NCI-H774 (cell line): ENCODE measurements at regions not wholly inside any gene's neighbourhood (a gene's known extent, or its start where the extent isn't known, plus 50 kb on each side); places are given as distances from the start of the nearest gene placed in this dataset.
"Not testable (repeated sequence)": the region's sequence is repeated elsewhere in the genome, so short reads cannot be mapped to it uniquely, and the experiment has no call there.

Source experiments
- DNase-seq: peaks from one replicate; lab custom pipeline; 2025; lab: John Stamatoyannopoulos, UW

DNA sequence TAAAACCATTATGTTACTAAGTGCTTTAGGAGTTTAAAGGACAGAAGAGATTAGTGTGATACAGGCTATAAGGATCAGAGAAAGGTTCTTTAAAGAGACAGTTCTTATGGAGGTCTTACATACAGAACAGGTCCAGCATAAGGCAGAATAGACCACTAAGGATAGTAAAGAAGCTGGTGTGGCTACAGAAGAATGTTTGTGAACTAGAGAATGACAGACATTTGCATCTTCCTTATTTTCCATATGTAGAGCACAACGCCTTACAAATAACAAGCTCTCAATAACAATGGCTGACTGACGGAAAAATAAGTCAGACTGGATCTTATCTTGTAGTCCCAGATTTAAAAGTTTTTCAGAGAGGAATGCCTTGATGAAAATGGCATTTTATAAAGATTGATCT, 95.6 kb upstream of the NOTCH2NLA start:
- DNase-seq: not testable (repeated sequence)

DNA sequence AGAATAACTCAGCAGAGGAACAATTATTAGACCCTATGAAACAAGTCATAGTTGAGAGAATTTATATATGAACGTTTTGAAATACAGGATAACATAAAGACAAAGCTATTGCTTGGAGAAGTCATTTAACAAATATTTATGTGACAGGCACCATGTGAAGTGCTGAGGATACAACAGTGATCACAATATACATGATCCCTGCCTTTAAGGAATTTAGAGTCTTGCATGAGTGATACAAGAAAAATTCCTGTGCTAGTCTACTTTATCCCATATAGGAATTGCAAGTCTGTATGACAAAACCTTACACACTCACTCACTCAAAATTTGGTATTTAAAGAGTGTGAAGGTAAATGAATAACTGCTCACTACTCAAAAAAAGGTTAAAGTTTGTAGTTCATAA, 94.5 kb upstream of the NOTCH2NLA start:
- DNase-seq: not testable (repeated sequence)

DNA sequence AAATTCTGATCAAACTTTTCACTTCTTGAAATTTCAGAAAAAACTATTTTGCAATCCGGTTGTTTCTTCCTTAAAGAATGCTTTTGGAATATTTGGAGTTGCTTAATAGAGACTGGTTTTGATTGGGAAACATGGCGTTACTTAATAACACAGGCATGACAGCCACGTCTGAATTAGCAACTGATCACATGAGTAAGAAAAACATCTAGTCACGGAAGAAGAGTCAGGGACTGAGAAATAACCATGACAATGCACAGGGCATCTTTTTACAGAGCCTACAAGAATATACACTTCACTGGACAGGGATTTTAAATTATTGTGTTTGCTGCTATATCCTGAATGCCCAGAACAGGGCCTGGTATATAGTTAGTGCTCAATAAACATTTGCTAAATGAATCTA, 94.1 kb upstream of the NOTCH2NLA start:
- DNase-seq: not testable (repeated sequence)

DNA sequence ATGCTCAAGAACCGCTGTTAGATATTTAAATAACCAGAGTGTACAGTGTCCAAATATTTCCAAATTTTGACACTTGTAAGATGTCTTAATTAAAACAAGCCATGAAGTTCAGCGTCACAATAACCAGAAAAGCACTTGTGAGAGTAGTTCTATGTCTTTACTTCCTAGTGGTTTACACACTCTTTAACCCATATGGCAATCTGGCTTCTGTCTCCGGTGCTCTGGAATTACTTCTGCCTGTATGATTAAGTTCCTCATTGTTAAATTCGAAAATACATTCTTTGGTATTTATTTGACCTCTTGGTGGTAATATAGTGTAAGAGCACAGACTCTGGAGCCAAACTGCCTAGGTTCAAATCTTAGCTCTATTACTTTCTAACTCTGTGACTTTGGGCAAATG, 89.9 kb upstream of the NOTCH2NLA start:
- not testable (repeated sequence) for DNase-seq

DNA sequence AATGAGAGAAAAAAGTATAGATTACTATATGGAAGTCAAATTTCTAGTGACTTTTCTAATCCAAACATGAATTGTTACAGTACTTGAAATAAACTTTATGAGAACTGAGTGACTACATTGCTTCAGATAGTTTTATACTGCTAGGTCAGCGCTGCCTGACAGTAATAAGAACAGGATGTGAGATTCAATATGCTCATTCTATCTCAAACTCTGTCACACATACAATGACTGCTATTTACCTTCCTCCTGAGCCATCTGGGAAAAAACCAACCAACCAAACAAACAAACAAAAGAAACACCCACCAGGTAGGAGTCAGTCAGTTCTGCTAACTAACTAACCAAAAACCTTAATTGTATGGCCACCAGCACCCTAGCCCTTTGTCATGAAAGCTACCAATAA, 89.0 kb upstream of the NOTCH2NLA start:
- DNase-seq: not testable (repeated sequence)

DNA sequence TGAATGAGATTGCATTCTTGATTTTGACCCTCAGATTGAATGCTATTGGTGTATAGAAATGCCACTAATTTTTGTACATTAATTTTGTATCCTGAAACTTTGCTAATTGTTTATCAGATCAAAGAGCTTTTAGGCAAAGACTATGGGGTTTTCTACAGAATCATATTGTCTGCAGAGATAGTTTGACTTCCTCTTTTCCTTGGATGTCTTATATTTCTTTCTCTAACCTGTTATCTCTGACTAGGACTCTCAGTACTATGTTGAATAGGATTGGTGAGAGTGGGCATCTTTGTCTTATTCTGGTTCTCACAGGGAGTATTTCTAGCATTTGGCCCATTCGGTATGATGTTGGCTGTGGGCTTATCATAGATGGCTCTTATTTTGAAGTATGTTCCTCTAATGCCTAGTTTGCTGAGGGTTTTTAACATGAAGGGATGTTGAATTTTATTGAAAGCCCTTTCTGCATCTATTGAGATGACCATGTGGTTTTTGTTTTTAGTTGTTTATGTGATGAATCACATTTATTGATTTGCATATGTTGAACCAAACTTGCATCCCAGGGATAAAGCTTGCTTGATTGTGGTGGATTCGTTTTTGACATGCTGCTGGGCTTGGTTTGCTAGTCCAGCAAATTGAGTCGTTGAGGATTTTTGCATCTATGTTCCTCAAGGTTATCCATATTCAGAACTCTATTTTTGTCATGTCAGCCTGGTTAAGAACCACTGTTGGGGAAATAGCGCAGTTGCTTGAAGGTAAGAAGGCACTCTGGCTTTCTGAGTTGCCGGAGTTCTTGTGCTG, 85.8 kb upstream of the NOTCH2NLA start:
- not testable (repeated sequence) for DNase-seq

DNA sequence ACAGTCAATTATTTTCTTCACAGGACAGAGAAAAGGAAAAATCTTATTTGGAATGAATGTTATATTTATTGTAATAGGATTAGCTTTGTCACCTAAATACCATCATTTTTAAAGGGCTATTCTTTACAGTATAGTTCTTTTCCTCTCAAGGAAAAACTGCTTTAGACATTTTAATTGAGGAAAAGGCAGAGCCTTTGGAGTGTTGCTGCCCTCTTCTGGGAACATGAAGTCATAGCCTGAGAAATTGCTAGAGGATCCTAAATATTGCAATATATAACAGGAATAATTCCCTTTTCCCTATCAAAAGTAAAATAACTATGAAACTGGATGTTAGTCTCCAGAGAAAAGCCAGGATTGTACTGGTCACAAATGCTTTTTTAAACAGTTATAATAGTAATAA, 81.8 kb upstream of the NOTCH2NLA start:
- not testable (repeated sequence) for DNase-seq

DNA sequence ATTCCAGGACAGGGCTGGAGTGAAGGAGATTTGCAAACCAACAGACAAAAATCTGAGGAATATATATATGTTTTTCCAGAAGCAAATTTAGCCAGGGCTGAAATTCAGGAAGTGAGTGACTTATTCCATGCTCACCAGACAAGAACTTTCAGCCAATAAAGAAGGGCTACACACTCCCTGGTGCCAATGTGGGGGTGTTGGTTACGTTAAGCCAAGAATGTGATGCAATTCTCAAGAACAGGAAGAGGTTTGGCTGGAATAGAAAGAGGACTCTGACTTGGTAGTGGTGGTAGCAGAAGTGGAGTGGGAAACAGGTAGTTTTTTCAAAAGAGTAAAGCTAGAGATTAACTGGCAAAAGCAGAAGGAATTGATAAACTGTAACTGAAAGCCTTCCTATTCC, 80.6 kb upstream of the NOTCH2NLA start:
- DNase-seq: not testable (repeated sequence)

DNA sequence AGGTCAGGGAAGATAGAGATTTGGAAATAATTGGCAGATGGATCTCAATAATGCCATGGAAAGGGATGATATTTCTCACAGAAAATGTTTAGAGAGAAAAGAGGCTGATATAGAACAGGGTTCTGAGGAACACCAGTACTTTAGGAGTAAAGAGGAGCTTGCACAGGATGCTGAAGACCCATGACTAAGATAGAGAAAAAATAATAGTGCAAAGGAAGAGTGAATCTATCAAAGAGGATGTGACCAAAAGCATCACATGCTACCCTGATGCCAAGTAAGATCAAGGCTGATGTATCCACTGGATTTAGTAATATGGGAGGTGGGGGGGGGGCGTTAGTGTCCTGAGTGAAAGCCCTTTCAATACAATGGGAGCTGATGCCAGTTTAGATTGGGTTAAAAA, 80.1 kb upstream of the NOTCH2NLA start:
- DNase-seq: not testable (repeated sequence)

DNA sequence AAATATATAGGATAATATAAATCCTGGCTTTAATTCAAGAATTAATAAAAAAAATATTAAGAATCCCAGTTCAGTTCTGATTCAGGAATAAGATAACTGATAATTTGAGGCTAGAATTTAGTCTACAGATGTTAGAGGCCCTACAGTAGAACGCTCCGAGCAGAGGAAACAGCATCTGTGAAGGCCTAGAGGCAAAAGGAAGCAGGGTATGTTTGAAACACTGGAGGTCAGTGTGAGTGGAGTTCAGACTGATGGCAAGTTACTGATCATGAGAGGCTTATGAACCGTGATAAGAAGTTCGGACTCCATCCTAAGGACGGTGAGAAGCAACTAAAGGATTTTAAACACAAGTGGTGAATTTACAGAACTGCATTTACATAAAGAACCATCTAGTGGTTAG, 79.3 kb upstream of the NOTCH2NLA start:
- DNase-seq: not testable (repeated sequence)

DNA sequence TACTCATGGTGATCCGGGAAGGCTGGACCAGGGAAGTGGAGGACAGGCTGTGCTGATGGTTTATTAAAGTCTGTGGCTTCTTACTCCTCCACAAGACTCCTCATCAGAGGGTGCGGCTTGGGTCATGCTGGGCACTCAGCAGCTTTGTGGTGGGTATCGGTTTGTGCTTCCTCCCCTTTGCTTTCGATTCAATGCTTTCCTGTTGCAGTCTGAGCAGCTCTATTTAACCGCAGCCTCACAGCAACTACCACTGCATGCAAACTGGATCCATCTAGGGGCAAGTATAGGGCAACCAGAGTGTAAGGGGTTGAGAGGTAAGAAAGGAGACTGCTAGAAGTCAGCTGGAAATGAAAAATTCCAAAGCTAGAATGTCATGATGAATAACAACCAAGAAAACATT, 78.8 kb upstream of the NOTCH2NLA start:
- DNase-seq: not testable (repeated sequence)

DNA sequence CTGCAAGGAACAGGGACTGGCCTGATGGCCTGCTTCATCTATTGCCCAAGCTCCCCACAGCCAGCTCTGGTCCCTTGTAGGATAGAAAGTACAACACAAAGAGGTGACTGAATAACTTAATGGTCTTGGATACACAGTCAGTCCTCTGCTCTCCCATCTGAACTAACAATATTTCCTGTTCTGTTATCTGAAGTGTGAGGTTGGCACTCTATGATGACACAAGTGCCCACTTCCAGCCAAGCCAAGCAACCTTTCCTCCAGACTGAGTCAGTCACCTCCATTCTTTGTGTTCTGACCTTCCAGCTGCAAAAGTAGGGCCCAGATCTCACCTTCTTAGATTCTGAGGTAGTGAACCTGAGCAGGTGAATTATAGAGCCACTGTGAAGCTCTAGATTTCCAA, 77.8 kb upstream of the NOTCH2NLA start:
- not testable (repeated sequence) for DNase-seq

DNA sequence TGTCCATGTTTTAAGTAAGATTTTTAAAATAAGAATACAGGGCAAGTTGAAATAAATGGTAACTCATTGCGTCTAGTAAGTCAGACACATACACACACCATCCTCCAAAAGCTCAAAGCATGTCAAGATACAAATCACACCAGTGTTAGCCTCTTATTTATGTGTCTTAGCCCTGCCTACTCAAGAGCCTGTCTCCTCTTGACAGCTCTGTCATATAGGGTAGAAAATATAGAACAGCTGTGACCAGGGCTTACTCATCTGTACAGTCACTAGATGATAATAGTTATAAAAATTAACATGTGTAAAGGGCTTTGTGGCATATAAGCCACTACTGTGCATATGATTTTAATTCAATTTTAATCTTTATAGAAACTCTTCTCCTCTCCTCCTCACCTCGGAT, 76.6 kb upstream of the NOTCH2NLA start:
- not testable (repeated sequence) for DNase-seq

DNA sequence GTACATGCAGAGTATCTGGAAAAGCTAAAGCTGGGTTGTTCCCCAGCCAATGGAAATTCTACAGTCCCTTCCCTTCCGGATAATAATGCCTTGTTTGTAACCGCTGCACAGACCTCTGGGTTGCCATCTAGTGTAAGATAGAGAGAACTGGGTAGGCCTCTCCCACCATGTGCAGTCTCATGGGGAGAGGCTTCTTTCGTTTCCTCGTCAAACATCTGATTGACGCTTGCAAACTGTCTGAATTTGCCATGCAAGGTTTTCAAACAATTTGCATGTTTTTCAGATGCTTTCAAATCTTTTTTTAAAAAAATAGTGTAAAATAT, 69.7 kb upstream of the NOTCH2NLA start:
- not testable (repeated sequence) for DNase-seq

DNA sequence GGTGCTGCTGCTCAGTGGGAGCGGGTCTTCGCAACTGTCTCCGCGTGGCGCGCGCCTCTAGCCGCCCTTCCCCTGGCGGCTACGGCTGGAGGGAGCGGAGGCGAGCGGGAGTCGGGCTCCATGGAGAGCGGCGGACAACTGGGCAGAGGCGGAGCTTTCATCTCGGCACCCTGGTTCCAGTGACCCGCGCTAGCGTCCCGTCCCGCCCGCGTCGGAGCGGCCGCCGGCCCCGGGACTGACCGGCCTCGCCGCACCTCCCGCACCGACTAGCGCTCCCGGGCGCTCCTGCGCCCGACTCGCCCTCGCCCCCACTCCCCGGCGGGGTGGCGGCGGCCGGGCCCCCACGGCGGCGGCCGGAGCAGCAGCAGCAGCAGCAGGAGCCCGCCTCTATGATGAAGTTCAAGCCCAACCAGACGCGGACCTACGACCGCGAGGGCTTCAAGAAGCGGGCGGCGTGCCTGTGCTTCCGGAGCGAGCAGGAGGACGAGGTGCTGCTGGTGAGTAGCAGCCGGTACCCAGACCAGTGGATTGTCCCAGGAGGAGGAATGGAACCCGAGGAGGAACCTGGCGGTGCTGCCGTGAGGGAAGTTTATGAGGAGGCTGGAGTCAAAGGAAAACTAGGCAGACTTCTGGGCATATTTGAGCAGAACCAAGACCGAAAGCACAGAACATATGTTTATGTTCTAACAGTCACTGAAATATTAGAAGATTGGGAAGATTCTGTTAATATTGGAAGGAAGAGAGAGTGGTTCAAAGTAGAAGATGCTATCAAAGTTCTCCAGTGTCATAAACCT, 69.2 kb upstream of the NOTCH2NLA start:
- DNase-seq: not testable (repeated sequence)

DNA sequence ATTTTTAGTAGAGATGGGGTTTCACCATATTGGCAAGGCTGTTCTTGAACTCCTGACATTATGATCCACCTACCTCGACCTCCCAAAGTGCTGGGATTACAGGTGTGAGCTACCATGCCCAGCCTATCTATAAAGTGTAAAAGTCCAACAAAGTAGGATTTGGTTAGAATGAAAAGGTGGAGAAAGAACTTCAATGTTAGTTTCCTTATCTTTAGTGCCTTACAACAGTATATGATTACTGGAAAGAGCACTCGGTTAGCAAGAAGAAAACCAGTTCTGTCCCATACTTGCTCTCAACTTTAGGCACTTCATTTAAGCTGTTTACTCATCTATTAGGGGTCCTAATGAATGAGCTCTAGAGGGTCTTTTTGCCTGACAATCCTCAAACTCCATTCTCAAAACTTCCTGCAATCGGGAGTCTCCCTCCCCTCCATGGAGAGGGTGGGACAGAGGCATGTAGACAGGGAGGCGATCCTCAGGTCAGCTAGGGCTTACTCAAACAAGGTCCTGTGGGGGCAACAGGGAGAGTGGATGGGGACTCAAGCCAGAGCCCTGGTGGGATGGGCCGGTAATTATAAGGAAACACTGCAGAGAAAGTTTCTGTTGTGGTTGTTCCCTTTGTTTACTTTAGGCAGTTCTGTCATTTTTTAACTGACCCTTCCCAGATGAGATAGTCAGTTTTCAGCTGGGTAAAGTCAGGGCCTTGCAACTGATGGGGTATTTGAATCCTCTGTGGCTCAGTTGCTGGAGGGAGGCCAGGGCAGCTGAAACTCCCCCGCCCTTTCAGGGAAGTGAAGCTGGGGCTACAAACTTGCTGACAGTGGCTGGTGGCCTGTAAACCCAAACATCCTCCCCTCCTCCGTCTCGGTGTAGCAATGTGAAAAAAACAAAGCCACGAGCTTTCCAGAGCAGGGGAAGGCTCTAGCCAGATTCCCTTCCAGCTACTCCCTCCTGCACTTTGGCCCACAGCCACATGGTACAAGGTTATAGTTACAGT, 64.4 kb upstream of the NOTCH2NLA start:
- not testable (repeated sequence) for DNase-seq

DNA sequence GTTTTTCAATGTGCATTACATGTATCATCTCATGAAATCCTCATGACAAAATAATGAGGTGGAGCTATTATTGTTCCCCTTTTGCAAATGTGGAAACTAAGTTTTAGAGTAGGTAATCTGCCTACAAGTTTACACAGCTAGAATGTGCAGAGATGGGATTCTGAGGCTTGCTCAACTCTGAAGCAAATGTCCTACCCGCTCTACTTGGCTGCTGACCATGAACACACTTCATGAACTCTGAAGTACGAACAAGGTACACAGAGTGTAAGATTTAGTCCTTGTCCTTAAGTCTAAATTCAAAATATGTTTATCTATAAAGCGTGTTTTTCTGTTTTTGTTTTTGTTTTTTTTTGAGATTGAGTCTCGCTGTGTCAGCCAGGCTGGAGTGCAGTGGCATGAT, 63.6 kb upstream of the NOTCH2NLA start:
- DNase-seq: not testable (repeated sequence)

DNA sequence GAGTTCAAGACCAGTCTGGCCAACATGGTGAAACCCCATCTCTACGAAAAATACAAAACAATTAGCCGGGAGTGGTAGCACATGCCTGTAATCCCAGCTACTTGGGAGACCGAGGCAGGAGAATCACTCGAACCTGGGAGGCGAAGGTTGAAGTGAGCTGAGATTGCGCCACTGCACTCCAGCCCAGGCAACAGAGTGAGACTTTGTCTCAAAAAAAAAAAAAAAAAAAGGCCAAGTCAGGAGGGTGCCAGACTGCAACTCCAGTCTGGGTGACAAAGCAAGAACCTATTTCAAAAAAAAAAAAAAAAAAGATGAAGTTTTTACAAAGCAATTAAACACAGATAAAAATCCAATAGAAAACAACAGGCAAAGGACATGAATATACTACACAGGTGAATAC, 59.1 kb upstream of the NOTCH2NLA start:
- not testable (repeated sequence) for DNase-seq

DNA sequence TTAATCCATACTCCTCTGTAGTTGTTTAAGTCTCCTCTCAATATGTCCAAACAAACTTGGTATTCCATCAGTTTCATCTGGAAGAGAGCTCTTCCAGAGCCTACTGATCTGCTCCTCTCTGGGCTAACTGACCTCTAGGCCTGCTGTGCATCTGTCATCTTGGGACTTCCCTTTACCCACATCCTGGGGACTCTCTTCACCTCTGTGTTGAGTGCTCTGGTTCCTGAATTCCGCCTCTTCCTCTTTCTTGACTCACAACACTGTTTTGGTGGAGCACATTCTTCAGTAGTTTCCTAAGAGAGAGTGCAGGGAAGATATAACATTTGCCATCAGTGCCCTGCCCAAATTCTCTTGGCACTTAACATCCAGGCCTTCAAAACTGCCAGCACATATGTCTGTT, 55.9 kb upstream of the NOTCH2NLA start:
- DNase-seq: not testable (repeated sequence)

DNA sequence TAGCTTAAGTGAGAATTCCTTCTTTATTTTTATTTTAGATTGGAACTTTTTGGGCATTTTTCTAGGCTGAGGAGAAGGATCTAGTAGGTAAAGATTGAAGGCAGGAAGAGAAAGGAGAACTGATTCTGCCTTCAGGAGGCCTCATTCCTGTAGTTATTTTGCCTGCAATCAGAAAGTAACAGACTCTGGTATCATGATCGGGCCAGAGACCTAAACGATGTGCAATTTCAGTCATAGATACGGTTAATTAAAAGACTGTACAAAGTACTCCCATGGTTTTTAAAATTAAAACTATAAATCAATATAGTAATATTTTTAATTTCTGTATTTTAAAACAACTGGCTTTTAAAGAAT, 54.7 kb upstream of the NOTCH2NLA start:
- DNase-seq: not testable (repeated sequence)

DNA sequence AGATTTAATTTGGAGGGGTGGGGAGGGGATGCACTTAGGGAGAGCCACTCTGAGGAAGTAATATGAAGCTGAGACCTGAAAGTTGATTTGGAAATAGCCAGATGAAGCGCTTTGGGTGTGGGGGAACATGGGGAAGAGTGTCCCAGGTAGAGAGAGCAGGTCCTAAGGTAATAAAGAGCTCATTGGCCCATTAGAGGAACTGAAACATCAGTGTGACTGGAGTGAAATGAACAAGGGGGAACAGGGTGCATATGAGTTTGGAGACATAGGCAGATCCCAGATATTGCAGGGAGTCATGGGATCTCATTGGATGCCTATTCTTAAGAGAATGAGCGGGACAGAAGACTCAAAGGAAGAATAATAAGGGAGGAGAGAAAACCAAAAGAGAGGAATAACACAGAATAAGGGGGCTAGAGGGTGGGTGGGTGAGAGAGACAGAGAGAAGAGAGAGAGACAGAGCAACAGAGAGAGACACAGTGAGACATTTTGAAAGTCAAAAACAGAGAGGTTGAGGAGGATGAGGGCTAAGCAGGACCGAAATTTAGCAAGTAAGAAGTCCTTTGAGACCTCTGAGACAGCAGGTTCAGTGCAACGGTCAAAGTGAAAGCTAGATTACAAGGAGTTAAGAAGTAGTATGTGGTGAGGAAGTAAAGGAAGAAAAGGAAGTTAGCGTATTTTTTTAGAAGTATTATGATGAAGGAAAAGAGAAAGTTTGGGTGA, 54.1 kb upstream of the NOTCH2NLA start:
- not testable (repeated sequence) for DNase-seq
